ENCODE measurements at regions not wholly inside any gene's neighbourhood (a gene's known extent, or its start where the extent isn't known, plus 50 kb on each side); places are given as distances from the start of the nearest gene placed in this dataset.

GRCh38 chr6:96299525-96299924, 222.1 kb upstream of the UFL1 start:
- H3K9ac ChIP-seq (ENCODE audit: low read length) = no peak overlapping the region
- H3K27ac ChIP-seq (ENCODE audit: low read depth, low read length) = no peak overlapping the region
- DNase-seq (ENCODE audit: low read depth, low spot score) (no peak), ATAC-seq (no peak)
- intact Hi-C loops (cut with micrococcal nuclease) = no loop called here
- H2AFZ ChIP-seq (ENCODE audit: low read depth, low read length, poor library complexity, severe bottlenecking) = no peak overlapping the region
- no peaks in the 10 kb centered on the region for H4K20me1 ChIP-seq (ENCODE audit: insufficient read depth)
- peaks cover 6 to 13% of the 10 kb centered on the region in 2 experiments; a peak in 3 of 4 replicates for H3K4me1 ChIP-seq (ENCODE audit: control insufficient read depth in 1 of 2, insufficient read depth in 2 of 2, low read length in 2 of 2)
- POLR2A ChIA-PET = no interaction called here
- BruUV-seq (replicated peaks) = no TSS peak
- no peak overlapping the region for H3K4me2 ChIP-seq (ENCODE audit: low read length)
- CTCF ChIA-PET = no interaction called here
- H3K9me2 ChIP-seq (ENCODE audit: insufficient read depth) = no peaks in the 10 kb centered on the region
- RAD21 ChIA-PET (ENCODE audit: low non-redundant PET in 1 of 2, low total read pairs in 2 of 2, uncharacterized antibody in 2 of 2, unreplicated experiment in 2 of 2) = no interaction called here
- no peaks in the 10 kb centered on the region for H3K36me3 ChIP-seq (ENCODE audit: control insufficient read depth in 1 of 2, insufficient read depth in 2 of 2, low read length in 2 of 2)
- H3K9me3 ChIP-seq (ENCODE audit: control insufficient read depth in 1 of 2, insufficient read depth in 1 of 2, low read depth in 1 of 2, low read length in 2 of 2) = no peaks in the 10 kb centered on the region
- no peak for TF ChIP-seq ZFX (IDR thresholded peaks at IDR 0.05)
- TF ChIP-seq REST (IDR thresholded peaks at IDR 0.05; ENCODE audit: low read depth) = no peak
- TF ChIP-seq TCF7L2 (IDR thresholded peaks at IDR 0.05; ENCODE audit: borderline replicate concordance, extremely low read depth, insufficient read depth, insufficient read length) = no peak
- no peak for TF ChIP-seq ELF1 (IDR thresholded peaks at IDR 0.05; ENCODE audit: borderline replicate concordance, low read depth)
- no peak for TF ChIP-seq MAX (IDR thresholded peaks at IDR 0.05)
- no peak for TF ChIP-seq SRF (IDR thresholded peaks at IDR 0.05; ENCODE audit: low read depth)
- no peaks in the 10 kb centered on the region for H3K79me2 ChIP-seq (ENCODE audit: insufficient read depth, low read length)
- no peaks in the 10 kb centered on the region for H3K27me3 ChIP-seq (ENCODE audit: insufficient read depth, low read length)
- H3K4me3 ChIP-seq (replicated peaks in 1 of 2; ENCODE audit: low read depth in 1 of 2, low read length in 2 of 2) = no peak overlapping the region

GRCh38 chr6:96301023-96301422, 220.6 kb upstream of the UFL1 start:
- ChIA-PET POLR2A (interaction anchor here (0.7 kb wide), 1 partner anchor 1660 kb away, joined by 3 read pairs; no protein-coding TSS in a partner anchor), RAD21 (ENCODE audit: low non-redundant PET in 1 of 2, low total read pairs in 2 of 2, uncharacterized antibody in 2 of 2, unreplicated experiment in 2 of 2) (no interaction called here), CTCF (no interaction called here)
- Histone ChIP-seq H3K36me3 (ENCODE audit: control insufficient read depth in 1 of 2, insufficient read depth in 2 of 2, low read length in 2 of 2) (no peaks in the 10 kb centered on the region), H2AFZ (ENCODE audit: low read depth, low read length, poor library complexity, severe bottlenecking) (no peak overlapping the region), H3K9me2 (ENCODE audit: insufficient read depth) (no peaks in the 10 kb centered on the region), H3K9me3 (ENCODE audit: control insufficient read depth in 1 of 2, insufficient read depth in 1 of 2, low read depth in 1 of 2, low read length in 2 of 2) (no peaks in the 10 kb centered on the region), H3K4me3 (replicated peaks in 1 of 2; ENCODE audit: low read depth in 1 of 2, low read length in 2 of 2) (no peak overlapping the region), H3K9ac (ENCODE audit: low read length) (no peak overlapping the region), H4K20me1 (ENCODE audit: insufficient read depth) (no peaks in the 10 kb centered on the region), H3K79me2 (ENCODE audit: insufficient read depth, low read length) (no peaks in the 10 kb centered on the region), H3K4me1 (ENCODE audit: control insufficient read depth in 1 of 2, insufficient read depth in 2 of 2, low read length in 2 of 2) (peaks cover 6 to 20% of the 10 kb centered on the region in 2 experiments; a peak in 3 of 4 replicates), H3K27me3 (ENCODE audit: insufficient read depth, low read length) (no peaks in the 10 kb centered on the region), H3K4me2 (ENCODE audit: low read length) (no peak overlapping the region), H3K27ac (ENCODE audit: low read depth, low read length) (no peak overlapping the region)
- BruUV-seq (replicated peaks) = no TSS peak
- TF ChIP-seq EZH2phosphoT487 (IDR thresholded peaks at IDR 0.05; ENCODE audit: borderline replicate concordance) (no peak), POLR2AphosphoS5 (IDR thresholded peaks at IDR 0.05; ENCODE audit: low read depth, low read length) (no peak), SP1 (IDR thresholded peaks at IDR 0.05; ENCODE audit: low read depth) (no peak), SRF (IDR thresholded peaks at IDR 0.05; ENCODE audit: low read depth) (no peak), ATF3 (IDR thresholded peaks at IDR 0.05) (no peak), JUND (IDR thresholded peaks at IDR 0.05) (no peak), SIN3A (IDR thresholded peaks at IDR 0.05; ENCODE audit: low read depth) (no peak), POLR2A (IDR thresholded peaks at IDR 0.05; ENCODE audit: borderline replicate concordance, extremely low read depth, insufficient read depth, insufficient read length) (no peak), ZBTB33 (IDR thresholded peaks at IDR 0.05; ENCODE audit: extremely low read depth, insufficient replicate concordance, low read length) (no peak), ELF1 (IDR thresholded peaks at IDR 0.05; ENCODE audit: borderline replicate concordance, low read depth) (no peak)
- intact Hi-C loops (cut with micrococcal nuclease) = no loop called here
- DNase-seq (ENCODE audit: low read depth, low spot score) (no peak), ATAC-seq (no peak)
